Activated CD4-positive, alpha-beta T cell treated with anti-CD3 and anti-CD28 coated beads for 36 hours (primary cell): ENCODE measurements at regions not wholly inside any gene's neighbourhood (a gene's known extent, or its start where the extent isn't known, plus 50 kb on each side); places are given as distances from the start of the nearest gene placed in this dataset.

ENCODE experiments used
- ATAC-seq: fragments of 200-7000 bp; cut with Tn5 transposase; one replicate; pipeline ENCODE4 v1.10.0; 2021; ENCODE audit warnings: mild to moderate bottlenecking, moderate library complexity
- CTCF ChIA-PET: fragments of 350-600 bp; sonication (Branson Sonifier 250); formaldehyde crosslinking; loops from one replicate; lab custom pipeline; 2021; ENCODE audit warnings: antibody characterized with exemption; lab: Charles Lee
- POLR2A ChIA-PET: fragments of 350-600 bp; sonication (Branson Sonifier 250); formaldehyde crosslinking; loops from one replicate; lab custom pipeline; 2021; ENCODE audit warnings: antibody characterized with exemption, inconsistent platforms; lab: Charles Lee
- DNase-seq: peaks from one replicate; pipeline ENCODE4 v3.0.0-alpha.2; 2020
- H3K27ac Mint-ChIP-seq: one replicate; pipeline ENCODE4 v1.8.0; 2021; ENCODE audit warnings: mixed read lengths
- H3K27me3 Mint-ChIP-seq: one replicate; pipeline ENCODE4 v1.8.0; 2021; ENCODE audit warnings: mixed read lengths
- H3K36me3 Mint-ChIP-seq: one replicate; pipeline ENCODE4 v1.8.0; 2021; ENCODE audit warnings: low read depth, mixed read lengths
- H3K4me1 Mint-ChIP-seq: one replicate; pipeline ENCODE4 v1.8.0; 2021; ENCODE audit warnings: mixed read lengths
- H3K4me3 Mint-ChIP-seq: one replicate; pipeline ENCODE4 v1.8.0; 2021; ENCODE audit warnings: mild to moderate bottlenecking, moderate library complexity, mixed read lengths
- H3K9me3 Mint-ChIP-seq: one replicate; pipeline ENCODE4 v1.8.0; 2021; ENCODE audit warnings: low read depth, mixed read lengths
- intact Hi-C, 2 experiments: fragments of 100-400 bp; cut with DNase I in 1 of 2; cut with micrococcal nuclease in 1 of 2; formaldehyde crosslinking; loops; one replicate each; pipeline versions ENCODE4 v1.14.2 to v1.15.1; 2022 to 2024; cut with DNase I, micrococcal nuclease

- ChIA-PET CTCF (no interaction called here), POLR2A (no interaction called here)
- intact Hi-C loops = no loop called here
- ATAC-seq (no peak), DNase-seq (no peak)
- no peak overlapping the region for H3K27ac Mint-ChIP-seq
- no peaks in the 10 kb centered on the region for H3K36me3 Mint-ChIP-seq
- H3K9me3 Mint-ChIP-seq = no peaks in the 10 kb centered on the region
- no peak overlapping the region for H3K4me3 Mint-ChIP-seq
- no peaks in the 10 kb centered on the region for H3K4me1 Mint-ChIP-seq
- no peaks in the 10 kb centered on the region for H3K27me3 Mint-ChIP-seq
These were observed 186.6 kb upstream of the GNPDA2 start for GRCh38 chr4:44912980-44913379.

- CTCF ChIA-PET = no interaction called here
- H3K27ac Mint-ChIP-seq = no peak overlapping the region
- POLR2A ChIA-PET = no interaction called here
- H3K4me1 Mint-ChIP-seq = no peaks in the 10 kb centered on the region
- H3K27me3 Mint-ChIP-seq = no peaks in the 10 kb centered on the region
- H3K36me3 Mint-ChIP-seq = no peaks in the 10 kb centered on the region
- ATAC-seq (no peak), DNase-seq (no peak)
- H3K4me3 Mint-ChIP-seq = no peak overlapping the region
- intact Hi-C loops = no loop called here
- no peaks in the 10 kb centered on the region for H3K9me3 Mint-ChIP-seq
These were observed 182.2 kb upstream of the GNPDA2 start for GRCh38 chr4:44908565-44908964.

- intact Hi-C loops = no loop called here
- POLR2A ChIA-PET = no interaction called here
- H3K9me3 Mint-ChIP-seq = no peaks in the 10 kb centered on the region
- H3K4me1 Mint-ChIP-seq = no peaks in the 10 kb centered on the region
- no peak overlapping the region for H3K4me3 Mint-ChIP-seq
- no peak overlapping the region for H3K27ac Mint-ChIP-seq
- CTCF ChIA-PET = no interaction called here
- DNase-seq = no peak
- no peaks in the 10 kb centered on the region for H3K36me3 Mint-ChIP-seq
- no peaks in the 10 kb centered on the region for H3K27me3 Mint-ChIP-seq
- no peak for ATAC-seq
These were observed 145.9 kb upstream of the GNPDA2 start for GRCh38 chr4:44872246-44872645.

GRCh38 chr4:44871133-44871532, 144.8 kb upstream of the GNPDA2 start:
- no peaks in the 10 kb centered on the region for H3K9me3 Mint-ChIP-seq
- CTCF ChIA-PET = no interaction called here
- no peaks in the 10 kb centered on the region for H3K27me3 Mint-ChIP-seq
- no peak overlapping the region for H3K4me3 Mint-ChIP-seq
- H3K27ac Mint-ChIP-seq = no peak overlapping the region
- POLR2A ChIA-PET = no interaction called here
- DNase-seq = no peak
- ATAC-seq = no peak
- intact Hi-C loops = no loop called here
- H3K4me1 Mint-ChIP-seq = no peaks in the 10 kb centered on the region
- no peaks in the 10 kb centered on the region for H3K36me3 Mint-ChIP-seq

- DNase-seq (no peak), ATAC-seq (no peak)
- Mint-ChIP-seq H3K27me3 (no peaks in the 10 kb centered on the region), H3K4me1 (no peaks in the 10 kb centered on the region), H3K9me3 (no peaks in the 10 kb centered on the region), H3K27ac (no peak overlapping the region), H3K4me3 (no peak overlapping the region), H3K36me3 (no peaks in the 10 kb centered on the region)
- ChIA-PET POLR2A (no interaction called here), CTCF (no interaction called here)
- intact Hi-C loops = no loop called here
These were observed 143.6 kb upstream of the GNPDA2 start for GRCh38 chr4:44869985-44870384.

- no peaks in the 10 kb centered on the region for H3K4me1 Mint-ChIP-seq
- POLR2A ChIA-PET = no interaction called here
- intact Hi-C loops = no loop called here
- H3K9me3 Mint-ChIP-seq = no peaks in the 10 kb centered on the region
- CTCF ChIA-PET = no interaction called here
- H3K27me3 Mint-ChIP-seq = no peaks in the 10 kb centered on the region
- DNase-seq = no peak
- no peaks in the 10 kb centered on the region for H3K36me3 Mint-ChIP-seq
- no peak overlapping the region for H3K27ac Mint-ChIP-seq
- no peak for ATAC-seq
- H3K4me3 Mint-ChIP-seq = no peak overlapping the region
These were observed 143.0 kb upstream of the GNPDA2 start for GRCh38 chr4:44869222-44869882.

- ChIA-PET CTCF (interaction anchor here (0.6 kb wide), 1 partner anchor 13 kb away, joined by 3 read pairs; no protein-coding TSS in a partner anchor), POLR2A (no interaction called here)
- intact Hi-C loops = no loop called here
- Mint-ChIP-seq H3K9me3 (no peaks in the 10 kb centered on the region), H3K36me3 (no peaks in the 10 kb centered on the region), H3K4me3 (no peak overlapping the region), H3K4me1 (no peaks in the 10 kb centered on the region), H3K27ac (no peak overlapping the region), H3K27me3 (no peaks in the 10 kb centered on the region)
- ATAC-seq = no peak
- no peak for DNase-seq
These were observed 135.4 kb upstream of the GNPDA2 start for GRCh38 chr4:44861756-44862155.

GRCh38 chr4:44859477-44859876, 133.1 kb upstream of the GNPDA2 start:
- Mint-ChIP-seq H3K27me3 (no peaks in the 10 kb centered on the region), H3K4me1 (no peaks in the 10 kb centered on the region), H3K36me3 (no peaks in the 10 kb centered on the region), H3K27ac (no peak overlapping the region), H3K9me3 (no peaks in the 10 kb centered on the region), H3K4me3 (no peak overlapping the region)
- no peak for ATAC-seq
- POLR2A ChIA-PET = no interaction called here
- no peak for DNase-seq
- CTCF ChIA-PET = no interaction called here
- intact Hi-C loops = no loop called here

- DNase-seq = no peak
- H3K36me3 Mint-ChIP-seq = no peaks in the 10 kb centered on the region
- peaks cover 2% of the 10 kb centered on the region for H3K27me3 Mint-ChIP-seq
- H3K27ac Mint-ChIP-seq = no peak overlapping the region
- H3K4me1 Mint-ChIP-seq = no peaks in the 10 kb centered on the region
- ATAC-seq = no peak
- intact Hi-C loops = no loop called here
- ChIA-PET POLR2A (no interaction called here), CTCF (no interaction called here)
- no peak overlapping the region for H3K4me3 Mint-ChIP-seq
- H3K9me3 Mint-ChIP-seq = peaks cover 4% of the 10 kb centered on the region
These were observed 122.1 kb upstream of the GNPDA2 start for GRCh38 chr4:44848466-44848865.

- Mint-ChIP-seq H3K36me3 (no peaks in the 10 kb centered on the region), H3K27me3 (peaks cover 2% of the 10 kb centered on the region), H3K4me3 (no peak overlapping the region), H3K9me3 (no peaks in the 10 kb centered on the region), H3K27ac (no peak overlapping the region), H3K4me1 (no peaks in the 10 kb centered on the region)
- ATAC-seq = no peak
- CTCF ChIA-PET = no interaction called here
- intact Hi-C loops = no loop called here
- POLR2A ChIA-PET = no interaction called here
- no peak for DNase-seq
These were observed 119.6 kb upstream of the GNPDA2 start for GRCh38 chr4:44845993-44846392.

- ChIA-PET POLR2A (interaction anchor here (0.6 kb wide), 1 partner anchor 43 kb away, joined by 3 read pairs; no protein-coding TSS in a partner anchor), CTCF (no interaction called here)
- H3K4me3 Mint-ChIP-seq = no peak overlapping the region
- no peaks in the 10 kb centered on the region for H3K9me3 Mint-ChIP-seq
- DNase-seq (no peak), ATAC-seq (no peak)
- H3K27ac Mint-ChIP-seq = no peak overlapping the region
- H3K27me3 Mint-ChIP-seq = peaks cover 2% of the 10 kb centered on the region
- no peaks in the 10 kb centered on the region for H3K4me1 Mint-ChIP-seq
- intact Hi-C loops = no loop called here
- H3K36me3 Mint-ChIP-seq = no peaks in the 10 kb centered on the region
These were observed 119.0 kb upstream of the GNPDA2 start for GRCh38 chr4:44845309-44845708.

- H3K4me3 Mint-ChIP-seq = no peak overlapping the region
- DNase-seq = no peak
- intact Hi-C loops = no loop called here
- no peaks in the 10 kb centered on the region for H3K9me3 Mint-ChIP-seq
- H3K27me3 Mint-ChIP-seq = no peaks in the 10 kb centered on the region
- CTCF ChIA-PET = no interaction called here
- ATAC-seq = no peak
- H3K36me3 Mint-ChIP-seq = no peaks in the 10 kb centered on the region
- H3K4me1 Mint-ChIP-seq = no peaks in the 10 kb centered on the region
- no peak overlapping the region for H3K27ac Mint-ChIP-seq
- POLR2A ChIA-PET = no interaction called here
These were observed 116.2 kb upstream of the GNPDA2 start for GRCh38 chr4:44842531-44842930.
